ENCODE measurements at regions not wholly inside any gene's neighbourhood (a gene's known extent, or its start where the extent isn't known, plus 50 kb on each side); places are given as distances from the start of the nearest gene placed in this dataset.

DNA sequence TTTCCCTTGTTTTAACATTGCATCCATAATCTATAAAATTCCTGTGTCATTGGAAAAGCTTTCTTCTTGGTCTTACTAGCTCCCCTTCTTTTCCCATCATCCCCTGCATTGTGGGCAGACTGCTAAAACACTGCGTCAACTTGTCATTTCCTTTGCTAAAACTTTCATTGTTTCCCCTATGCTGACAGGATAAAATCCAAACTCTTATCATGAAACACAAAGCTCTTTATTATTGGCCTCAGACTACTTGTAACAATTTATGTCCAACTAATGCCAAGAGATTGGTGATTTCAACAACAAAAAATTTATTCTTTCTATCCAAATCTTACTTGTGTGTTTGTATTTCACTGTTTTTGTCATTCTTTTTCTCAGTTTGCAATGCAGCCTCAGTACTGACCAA, 339.1 kb downstream of the HGF start (continued):
- TF ChIP-seq ZNF574 (CRISPR knock-in tag; IDR thresholded peaks at IDR 0.05) (no peak), ATF7 (IDR thresholded peaks at IDR 0.05) (no peak), ATF7 (CRISPR knock-in tag; IDR thresholded peaks at IDR 0.05) (no peak), CC2D1A (CRISPR knock-in tag; IDR thresholded peaks at IDR 0.05) (no peak), ZNF556 (CRISPR knock-in tag; IDR thresholded peaks at IDR 0.05; ENCODE audit: borderline replicate concordance) (no peak), CBX5 (CRISPR knock-in tag; IDR thresholded peaks at IDR 0.05; ENCODE audit: borderline replicate concordance) (no peak), EHMT2 (IDR thresholded peaks at IDR 0.05; ENCODE audit: borderline replicate concordance, low read depth, low read length) (no peak), KDM2A (CRISPR knock-in tag; IDR thresholded peaks at IDR 0.05; ENCODE audit: borderline replicate concordance, low read depth) (no peak), KLF12 (CRISPR knock-in tag; IDR thresholded peaks at IDR 0.05; ENCODE audit: borderline replicate concordance) (no peak), ARNT (IDR thresholded peaks at IDR 0.05) (no peak), MIER2 (CRISPR knock-in tag; IDR thresholded peaks at IDR 0.05) (no peak), ZBTB7A (CRISPR knock-in tag; IDR thresholded peaks at IDR 0.05) (no peak), SMC3 (IDR thresholded peaks at IDR 0.05; ENCODE audit: low read length) (no peak), ZNF687 (CRISPR knock-in tag; IDR thresholded peaks at IDR 0.05) (no peak)

Data from HepG2 (cell line).